ENCODE measurements at regions not wholly inside any gene's neighbourhood (a gene's known extent, or its start where the extent isn't known, plus 50 kb on each side); places are given as distances from the start of the nearest gene placed in this dataset.

DNA sequence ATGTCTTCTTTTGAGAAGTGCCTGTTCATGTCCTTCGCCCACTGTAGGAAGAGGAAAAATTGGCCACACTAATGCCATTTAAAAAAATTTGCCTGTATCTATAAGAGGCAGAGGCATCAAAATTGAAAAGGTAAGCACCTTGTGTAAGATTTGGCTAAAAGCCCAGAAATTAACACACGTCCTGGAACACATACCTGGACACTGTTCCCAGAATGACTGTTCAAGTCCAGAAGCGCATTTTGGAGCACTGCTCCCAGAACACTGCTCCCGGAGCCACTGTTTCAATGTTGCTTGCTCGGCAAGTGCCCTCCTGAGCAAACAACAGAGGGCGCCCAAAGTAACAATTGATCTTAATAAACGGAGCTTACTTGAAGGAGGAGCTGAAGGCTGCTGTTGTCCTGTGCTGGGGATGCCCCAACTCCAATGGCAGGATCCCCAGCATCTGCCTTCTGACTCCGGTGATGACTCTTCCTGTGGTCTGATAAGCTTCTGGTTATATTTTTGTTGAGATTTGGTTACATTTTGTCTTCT is 1958.6 kb downstream of the C4orf33 start:
- no peaks in the 10 kb centered on the region for H3K4me1 ChIP-seq (replicated peaks in 1 of 2; ENCODE audit: control insufficient read depth in 2 of 2, insufficient read depth in 2 of 2, low read length in 2 of 2)
- ATAC-seq = no peak
- intact Hi-C loops (cut with micrococcal nuclease) = no loop called here
- POLR2A ChIA-PET = no interaction called here
- TF ChIP-seq KDM1A (IDR thresholded peaks at IDR 0.05) = no peak
- TF ChIP-seq DPF2 (IDR thresholded peaks at IDR 0.05) = no peak
- TF ChIP-seq ZNF75A (CRISPR knock-in tag; IDR thresholded peaks at IDR 0.05) = no peak
- TF ChIP-seq MECOM (CRISPR knock-in tag; IDR thresholded peaks at IDR 0.05) = no peak
- no peak for TF ChIP-seq NFYB (IDR thresholded peaks at IDR 0.05; ENCODE audit: extremely low read depth, insufficient read length)
- no peak for TF ChIP-seq KDM5B (IDR thresholded peaks at IDR 0.05; ENCODE audit: insufficient replicate concordance, low read depth, low read length)
- TF ChIP-seq FOS (IDR thresholded peaks at IDR 0.05; ENCODE audit: extremely low read depth, insufficient read length) = no peak
- H3K9me3 ChIP-seq (replicated peaks; ENCODE audit: control insufficient read depth, insufficient read depth, low read depth, low read length) = no peaks in the 10 kb centered on the region
- in situ Hi-C loops (cut with MboI) = no loop called here
- H3K79me2 ChIP-seq (ENCODE audit: control insufficient read depth, insufficient read depth, low read length) = no peaks in the 10 kb centered on the region
- no peak overlapping the region for H2AFZ ChIP-seq (ENCODE audit: low read depth, low read length)
- DNase-seq (ENCODE audit: extremely low read depth in 1 of 4, low spot score in 3 of 4) = no peak
- no peak overlapping the region for H3K4me3 ChIP-seq
- no peaks in the 10 kb centered on the region for H3K36me3 ChIP-seq (ENCODE audit: control insufficient read depth, insufficient read depth, low read length)
- WGBS (ENCODE audit: insufficient coverage, low coverage, missing lambda C conversion rate) = 0% methylated on average over 8 of the region's 8 CpGs
- no peaks in the 10 kb centered on the region for H4K20me1 ChIP-seq (replicated peaks; ENCODE audit: control insufficient read depth, insufficient read depth, low read length)
- H3K9ac ChIP-seq (ENCODE audit: insufficient read depth in 1 of 2, low read depth in 2 of 2, low read length in 2 of 2) = no peak overlapping the region
- BruUV-seq (replicated peaks) = no TSS peak
- no peak for FAIRE-seq
- CTCF ChIA-PET (ENCODE audit: low intra/inter-chr PET ratio) = no interaction called here
- no peaks in the 10 kb centered on the region for H3K9me1 ChIP-seq (ENCODE audit: control insufficient read depth, insufficient read depth, low read length)
- H3K27me3 ChIP-seq (ENCODE audit: control insufficient read depth in 2 of 2, insufficient read depth in 2 of 2, low read length in 2 of 2) = no peaks in the 10 kb centered on the region
- no peak overlapping the region for H3K4me2 ChIP-seq (ENCODE audit: insufficient read depth, low read length)
- no peak overlapping the region for H3K27ac ChIP-seq (ENCODE audit: extremely low read depth, low read depth, low read length)

DNA sequence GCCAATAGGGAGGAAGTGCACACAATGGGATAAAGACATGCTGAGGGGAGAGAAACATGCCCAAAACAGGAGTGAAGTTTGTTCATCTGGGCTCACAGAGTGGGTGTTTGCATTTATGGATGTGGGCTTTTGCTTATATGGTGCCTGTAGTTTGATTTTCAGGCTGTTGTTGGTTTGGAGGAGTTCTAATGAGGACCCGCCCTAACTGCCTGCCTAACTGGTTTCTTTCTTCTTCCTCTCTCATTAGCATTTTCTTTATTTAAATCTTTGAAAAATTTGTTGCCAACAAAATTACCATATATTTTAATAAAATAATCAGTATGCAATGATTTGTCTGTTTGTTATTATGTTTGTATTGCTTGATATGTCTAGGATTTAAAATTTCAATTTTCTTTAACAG is 1965.8 kb downstream of the C4orf33 start:
- WGBS (ENCODE audit: insufficient coverage, low coverage, missing lambda C conversion rate) = 0% methylated on average over 1 of the region's 1 CpG
- no peaks in the 10 kb centered on the region for H3K79me2 ChIP-seq (ENCODE audit: control insufficient read depth, insufficient read depth, low read length)
- DNase-seq (ENCODE audit: extremely low read depth in 1 of 4, low spot score in 3 of 4) (no peak), FAIRE-seq (no peak), ATAC-seq (no peak)
- H3K27ac ChIP-seq (ENCODE audit: extremely low read depth, low read depth, low read length) = no peak overlapping the region
- H3K4me3 ChIP-seq = no peak overlapping the region
- no peaks in the 10 kb centered on the region; a peak in 1 of 5 replicates for H3K4me1 ChIP-seq (replicated peaks in 1 of 2; ENCODE audit: control insufficient read depth in 2 of 2, insufficient read depth in 2 of 2, low read length in 2 of 2)
- no peak overlapping the region for H3K4me2 ChIP-seq (ENCODE audit: insufficient read depth, low read length)
- H3K9ac ChIP-seq (ENCODE audit: insufficient read depth in 1 of 2, low read depth in 2 of 2, low read length in 2 of 2) = no peak overlapping the region
- ChIA-PET CTCF (ENCODE audit: low intra/inter-chr PET ratio) (no interaction called here), POLR2A (no interaction called here)
- no peak overlapping the region for H2AFZ ChIP-seq (ENCODE audit: low read depth, low read length)
- no peaks in the 10 kb centered on the region for H3K27me3 ChIP-seq (ENCODE audit: control insufficient read depth in 2 of 2, insufficient read depth in 2 of 2, low read length in 2 of 2)
- TF ChIP-seq CREBBP (IDR thresholded peaks at IDR 0.05; ENCODE audit: low read depth, low read length) = no peak
- TF ChIP-seq ZNF24 (IDR thresholded peaks at IDR 0.05) = no peak
- TF ChIP-seq, protein P1, sequence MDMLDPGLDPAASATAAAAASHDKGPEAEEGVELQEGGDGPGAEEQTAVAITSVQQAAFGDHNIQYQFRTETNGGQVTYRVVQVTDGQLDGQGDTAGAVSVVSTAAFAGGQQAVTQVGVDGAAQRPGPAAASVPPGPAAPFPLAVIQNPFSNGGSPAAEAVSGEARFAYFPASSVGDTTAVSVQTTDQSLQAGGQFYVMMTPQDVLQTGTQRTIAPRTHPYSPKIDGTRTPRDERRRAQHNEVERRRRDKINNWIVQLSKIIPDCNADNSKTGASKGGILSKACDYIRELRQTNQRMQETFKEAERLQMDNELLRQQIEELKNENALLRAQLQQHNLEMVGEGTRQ (CRISPR knock-in tag; IDR thresholded peaks at IDR 0.05) = no peak
- TF ChIP-seq NCOA2 (IDR thresholded peaks at IDR 0.05; ENCODE audit: partially characterized antibody in 2 of 2) = no peak
- TF ChIP-seq, protein P2, sequence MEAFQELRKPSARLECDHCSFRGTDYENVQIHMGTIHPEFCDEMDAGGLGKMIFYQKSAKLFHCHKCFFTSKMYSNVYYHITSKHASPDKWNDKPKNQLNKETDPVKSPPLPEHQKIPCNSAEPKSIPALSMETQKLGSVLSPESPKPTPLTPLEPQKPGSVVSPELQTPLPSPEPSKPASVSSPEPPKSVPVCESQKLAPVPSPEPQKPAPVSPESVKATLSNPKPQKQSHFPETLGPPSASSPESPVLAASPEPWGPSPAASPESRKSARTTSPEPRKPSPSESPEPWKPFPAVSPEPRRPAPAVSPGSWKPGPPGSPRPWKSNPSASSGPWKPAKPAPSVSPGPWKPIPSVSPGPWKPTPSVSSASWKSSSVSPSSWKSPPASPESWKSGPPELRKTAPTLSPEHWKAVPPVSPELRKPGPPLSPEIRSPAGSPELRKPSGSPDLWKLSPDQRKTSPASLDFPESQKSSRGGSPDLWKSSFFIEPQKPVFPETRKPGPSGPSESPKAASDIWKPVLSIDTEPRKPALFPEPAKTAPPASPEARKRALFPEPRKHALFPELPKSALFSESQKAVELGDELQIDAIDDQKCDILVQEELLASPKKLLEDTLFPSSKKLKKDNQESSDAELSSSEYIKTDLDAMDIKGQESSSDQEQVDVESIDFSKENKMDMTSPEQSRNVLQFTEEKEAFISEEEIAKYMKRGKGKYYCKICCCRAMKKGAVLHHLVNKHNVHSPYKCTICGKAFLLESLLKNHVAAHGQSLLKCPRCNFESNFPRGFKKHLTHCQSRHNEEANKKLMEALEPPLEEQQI (IDR thresholded peaks at IDR 0.05) = no peak
- no peak for TF ChIP-seq TRIM24 (IDR thresholded peaks at IDR 0.05)
- TF ChIP-seq ZFP36 (IDR thresholded peaks at IDR 0.05; ENCODE audit: low read depth, low read length, partially characterized antibody) = peak; percentile 50
- TF ChIP-seq ZNF695 (CRISPR knock-in tag; IDR thresholded peaks at IDR 0.05) = no peak
- no peaks in the 10 kb centered on the region for H3K9me1 ChIP-seq (ENCODE audit: control insufficient read depth, insufficient read depth, low read length)
- no peaks in the 10 kb centered on the region for H3K9me3 ChIP-seq (replicated peaks; ENCODE audit: control insufficient read depth, insufficient read depth, low read depth, low read length)
- in situ Hi-C loops (cut with MboI) (no loop called here), intact Hi-C loops (cut with micrococcal nuclease) (no loop called here)
- H3K36me3 ChIP-seq (ENCODE audit: control insufficient read depth, insufficient read depth, low read length) = no peaks in the 10 kb centered on the region
- no TSS peak for BruUV-seq (replicated peaks)
- H4K20me1 ChIP-seq (replicated peaks; ENCODE audit: control insufficient read depth, insufficient read depth, low read length) = no peaks in the 10 kb centered on the region
